HG03565 (cell line): ENCODE measurements at regions not wholly inside any gene's neighbourhood (a gene's known extent, or its start where the extent isn't known, plus 50 kb on each side); places are given as distances from the start of the nearest gene placed in this dataset.
"Not testable (repeated sequence)": the region's sequence is repeated elsewhere in the genome, so short reads cannot be mapped to it uniquely, and the experiment has no call there.

ENCODE experiments used
- ATAC-seq: cut with Tn5 transposase; IDR thresholded peaks from one replicate; pipeline ENCODE4 v1.9.1; 2021; ENCODE audit warnings: mild to moderate bottlenecking, moderate library complexity; ENCODE audit not compliant: unreplicated experiment

DNA sequence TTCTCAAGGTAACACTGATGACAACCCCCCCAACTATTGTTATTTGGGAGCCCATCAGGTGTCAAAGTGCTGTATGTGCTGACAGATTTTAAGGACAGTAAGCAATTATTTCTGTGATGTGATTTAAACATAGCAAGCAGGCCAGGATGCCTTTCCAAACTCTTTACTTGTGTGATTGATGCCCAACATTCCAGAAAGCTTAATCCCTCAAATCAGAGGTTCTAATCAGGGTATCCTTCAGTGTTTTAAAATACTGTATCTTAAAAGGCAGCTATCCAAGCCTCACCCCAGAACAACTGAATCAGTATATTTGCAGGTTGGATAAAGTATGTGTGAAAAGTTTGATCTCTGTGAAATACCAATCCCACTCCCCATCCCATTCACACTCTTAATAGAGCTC lies 119.7 kb downstream of the GASK1B start:
- ATAC-seq, result no peak

DNA sequence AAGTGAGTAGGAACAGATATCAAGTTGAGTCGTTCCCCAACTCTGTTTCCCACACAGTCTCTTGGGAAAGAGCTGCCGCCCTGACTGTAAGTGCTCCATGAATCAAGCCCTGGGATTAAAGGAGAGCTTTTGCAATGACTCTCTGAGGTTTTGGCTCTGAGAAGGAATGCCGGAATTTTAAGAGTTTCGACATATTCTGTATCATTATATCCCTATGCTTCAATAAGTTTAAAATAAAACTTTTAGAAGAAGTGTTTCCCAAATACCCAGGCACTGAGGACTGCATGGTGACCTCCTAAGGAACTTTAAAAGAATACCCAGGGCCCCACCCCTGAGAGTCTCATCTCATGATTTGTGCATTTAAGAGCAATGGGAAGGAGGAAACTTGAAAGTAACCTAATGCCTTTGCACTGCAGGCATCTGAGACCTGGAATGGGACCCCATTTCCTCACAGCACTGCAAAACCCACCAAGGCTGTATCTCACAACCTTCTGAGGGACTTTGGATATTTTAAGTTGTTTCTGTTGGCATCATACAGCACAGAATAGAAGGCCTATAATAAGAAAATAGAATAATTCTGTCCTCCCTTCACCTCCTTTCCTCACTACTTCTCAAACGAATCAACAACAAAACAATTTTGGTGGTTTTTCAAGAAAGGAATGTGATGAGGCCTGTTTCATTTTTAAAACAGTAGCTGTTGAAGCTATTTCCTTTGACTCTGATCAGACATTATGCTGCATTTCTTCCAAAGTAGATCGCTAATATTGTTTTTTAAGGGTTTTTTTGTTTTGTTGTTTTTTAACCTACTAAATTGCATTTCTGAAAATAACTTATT lies 121.2 kb downstream of the GASK1B start:
- no peak for ATAC-seq

- ATAC-seq, result no peak
These were observed 121.9 kb downstream of the GASK1B start for GRCh38 chr4:158050942-158051341.

DNA sequence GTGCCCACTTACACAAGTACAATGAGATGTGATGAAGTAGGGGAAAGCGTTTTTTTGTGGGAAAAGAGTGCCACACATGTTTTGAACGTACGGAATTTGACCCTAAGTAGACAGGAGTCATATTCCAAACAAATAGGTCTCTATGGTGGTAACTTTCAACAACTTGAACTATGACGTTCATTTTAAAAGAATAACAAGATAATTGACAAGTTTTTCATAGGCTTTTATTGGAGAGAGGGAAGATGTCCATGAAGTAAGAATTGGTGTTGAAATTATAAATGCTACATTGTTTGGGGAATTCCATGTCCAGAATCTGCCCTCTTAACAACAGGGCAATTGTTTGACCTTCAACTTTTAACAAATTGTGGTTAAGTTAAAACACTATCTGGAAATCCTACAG lies 126.5 kb downstream of the GASK1B start:
- ATAC-seq, result no peak

DNA sequence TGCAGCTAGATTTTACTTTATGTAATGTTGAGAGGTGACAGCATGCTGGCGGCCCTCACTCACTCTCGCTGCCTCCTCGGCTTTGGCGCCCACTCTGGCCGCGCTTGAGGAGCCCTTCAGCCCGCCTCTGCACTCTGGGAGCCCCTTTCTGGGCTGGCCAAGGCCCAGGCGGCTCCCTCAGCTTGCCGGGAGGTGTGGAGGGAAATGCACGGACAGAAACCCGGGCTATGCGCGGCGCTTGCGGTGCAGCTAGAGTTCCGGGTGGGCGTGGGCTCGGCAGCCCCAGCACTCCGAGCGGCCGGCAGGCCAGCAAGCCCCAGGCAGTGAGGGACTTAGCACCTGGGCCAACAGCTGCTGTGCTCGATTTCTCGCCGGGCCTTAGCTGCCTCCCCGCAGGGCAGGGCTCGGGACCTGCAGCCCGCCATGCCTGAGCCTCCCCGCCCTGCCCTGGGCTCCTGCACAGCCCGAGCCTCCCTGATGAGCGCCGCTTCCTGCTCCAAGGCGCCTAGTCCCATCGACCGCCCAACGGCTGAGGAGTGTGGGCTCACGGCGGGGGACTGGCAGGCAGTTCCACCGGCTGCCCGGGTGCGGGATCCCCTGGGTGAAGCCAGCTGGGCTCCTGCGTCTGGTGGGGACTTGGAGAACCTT lies 128.7 kb downstream of the GASK1B start:
- no peak for ATAC-seq

GRCh38 chr4:158042591-158043030 lies 130.2 kb downstream of the GASK1B start:
- ATAC-seq, result no peak

DNA sequence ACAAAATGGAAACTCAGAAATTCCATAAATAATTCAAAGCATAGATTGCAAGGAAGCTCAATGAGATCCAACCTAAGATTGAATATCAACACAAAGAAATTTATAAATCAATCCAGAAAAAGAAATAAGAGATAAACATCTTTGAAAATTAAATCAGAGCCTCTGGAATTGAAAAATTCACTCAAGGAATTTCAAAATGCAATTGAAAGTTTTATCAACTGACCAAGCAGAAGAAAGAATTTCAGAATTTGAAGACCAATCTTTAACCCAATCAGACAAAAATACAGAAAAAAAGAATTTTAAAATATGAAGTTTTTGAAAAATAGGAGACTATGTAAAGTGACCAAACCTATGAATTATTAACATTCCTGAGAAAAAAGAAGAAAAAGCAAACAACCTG lies 134.1 kb downstream of the GASK1B start:
- no peak for ATAC-seq

- ATAC-seq, result no peak
These were observed 135.8 kb downstream of the GASK1B start for GRCh38 chr4:158036998-158037397.

GRCh38 chr4:158035662-158036195 lies 137.1 kb downstream of the GASK1B start:
- no peak for ATAC-seq

DNA sequence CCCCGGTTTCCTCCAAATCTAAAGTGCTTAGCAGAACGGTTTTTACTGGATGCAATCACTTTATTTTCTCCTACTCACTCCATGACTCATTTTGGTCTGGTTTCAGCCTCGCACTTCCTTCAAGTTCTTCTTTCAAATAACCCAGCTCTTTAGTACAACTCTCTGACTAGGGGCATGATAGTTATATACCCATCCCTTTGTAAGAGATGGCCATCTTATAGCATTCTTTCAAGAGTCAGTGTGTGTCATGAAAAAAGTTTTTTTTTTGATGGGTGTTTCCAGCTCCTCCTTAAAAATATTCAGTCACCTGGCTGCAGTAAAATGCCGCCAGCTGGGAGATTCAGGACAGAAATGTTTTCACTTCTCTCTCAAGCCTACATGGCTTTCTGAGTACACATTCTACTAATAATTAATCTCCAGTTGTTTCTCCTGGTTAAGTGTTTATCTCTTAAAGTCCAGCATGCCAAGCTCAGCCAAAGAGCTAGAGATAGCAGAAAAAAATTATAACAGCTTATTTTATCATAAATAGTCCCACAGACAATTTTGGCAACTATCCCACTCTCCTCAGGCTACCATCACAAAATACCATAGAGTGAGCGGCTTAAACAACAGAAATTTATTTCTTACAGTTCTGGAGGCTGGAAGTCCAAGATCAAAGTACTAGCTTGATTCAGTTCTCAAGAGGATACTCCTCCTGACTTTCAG lies 139.3 kb downstream of the GASK1B start:
- ATAC-seq, result no peak

DNA sequence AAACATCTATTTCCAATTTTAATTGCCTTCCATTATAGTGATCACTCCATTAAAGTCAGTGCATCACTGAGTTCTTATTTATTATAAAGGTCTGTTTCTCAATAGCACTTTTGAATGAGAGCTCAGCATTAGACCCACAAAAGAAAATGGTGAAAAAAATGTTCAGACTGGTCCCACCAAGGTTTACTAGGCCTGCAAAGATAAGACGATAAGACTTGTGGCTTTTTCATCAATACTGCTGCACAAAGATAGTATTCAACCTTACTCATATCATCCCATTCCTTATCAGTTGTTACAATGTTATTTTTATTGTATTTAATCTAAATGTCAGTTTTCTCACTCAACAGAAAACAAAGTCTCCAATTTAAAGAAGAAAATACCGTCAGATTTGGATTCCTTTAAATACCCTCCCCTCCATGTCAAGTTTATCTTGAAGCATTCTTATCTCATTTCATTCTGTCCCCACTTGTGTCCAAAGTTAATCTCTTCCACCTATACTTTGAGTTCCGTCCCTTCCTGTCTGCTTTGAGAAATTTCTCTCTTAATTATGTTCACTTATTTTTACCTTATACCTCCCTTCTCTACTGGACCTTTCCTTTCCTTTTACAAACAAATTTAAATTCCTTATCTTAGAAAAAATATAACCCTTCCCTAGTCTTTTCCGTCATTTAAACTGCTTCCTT lies 140.0 kb downstream of the GASK1B start:
- ATAC-seq, result no peak

GRCh38 chr4:158028381-158028780 lies 144.4 kb downstream of the GASK1B start:
- not testable (repeated sequence) for ATAC-seq

- ATAC-seq, result no peak
These were observed 147.7 kb downstream of the GASK1B start for GRCh38 chr4:158025131-158025530.

GRCh38 chr4:158020734-158021346 lies 152.0 kb downstream of the GASK1B start:
- ATAC-seq, result no peak

GRCh38 chr4:158020176-158020575 lies 152.6 kb downstream of the GASK1B start:
- no peak for ATAC-seq

DNA sequence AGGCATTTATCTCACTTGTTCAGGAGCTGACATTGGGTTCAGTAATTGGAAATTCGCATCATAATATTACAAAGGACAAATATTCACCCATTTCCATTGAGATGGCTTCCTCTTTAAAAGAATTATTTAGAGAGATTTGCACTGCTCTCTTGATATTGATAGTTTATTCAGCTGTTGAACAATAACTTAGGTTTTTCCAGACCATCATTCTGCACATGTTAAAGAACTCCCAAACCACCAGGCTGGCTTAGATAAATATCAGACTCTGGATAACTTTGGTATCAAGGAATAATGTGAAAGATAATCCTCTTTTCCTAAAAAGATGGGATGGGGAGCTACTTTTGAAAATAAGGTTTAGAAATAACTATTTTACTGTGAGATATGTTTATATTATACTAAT lies 154.0 kb downstream of the GASK1B start:
- ATAC-seq, result no peak

- no peak for ATAC-seq
These were observed 154.5 kb downstream of the GASK1B start for GRCh38 chr4:158018221-158018830.

- no peak for ATAC-seq
These were observed 156.3 kb downstream of the GASK1B start for GRCh38 chr4:158016511-158016910.

DNA sequence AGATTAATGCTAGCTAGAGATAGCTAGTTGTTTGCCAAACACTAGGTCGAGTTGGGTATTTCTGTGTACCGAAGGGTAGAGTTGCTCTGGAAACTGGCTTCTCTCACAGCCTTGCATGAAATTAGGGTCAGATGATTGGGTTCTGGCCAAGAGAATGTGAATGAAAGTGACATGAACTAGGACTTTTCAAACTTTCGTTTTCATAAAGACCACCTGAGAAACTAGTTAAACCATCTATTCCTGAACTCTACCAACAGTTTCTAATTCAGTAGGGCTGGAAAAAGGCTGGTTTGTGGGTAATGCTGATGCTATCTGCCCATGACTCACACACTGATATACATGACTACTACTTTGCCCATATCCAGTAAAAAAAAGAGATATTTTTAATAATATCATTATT lies 157.6 kb downstream of the GASK1B start:
- no peak for ATAC-seq

- ATAC-seq, result no peak
These were observed 159.0 kb downstream of the GASK1B start for GRCh38 chr4:158013858-158014257.
